ENCODE measurements at regions not wholly inside any gene's neighbourhood (a gene's known extent, or its start where the extent isn't known, plus 50 kb on each side); places are given as distances from the start of the nearest gene placed in this dataset.

DNA sequence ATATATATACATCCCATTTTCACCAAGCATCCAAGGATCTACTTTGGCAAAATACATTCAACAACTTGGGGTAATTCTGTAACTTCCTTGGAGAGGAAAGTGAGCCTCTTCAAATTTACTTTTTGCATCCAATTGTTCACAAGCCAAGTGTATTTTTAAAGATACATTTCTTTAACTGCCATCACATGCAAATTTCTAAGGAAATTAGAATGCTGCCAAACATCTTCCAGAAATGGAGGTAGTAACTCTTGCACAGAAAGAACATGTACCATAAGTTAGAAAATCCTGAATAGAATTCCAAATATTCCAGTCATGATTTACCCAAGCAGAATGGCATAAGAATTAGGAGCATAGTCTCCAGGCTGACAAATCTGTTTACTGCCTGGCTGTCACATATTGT is 220.5 kb upstream of the NWD2 start:
- no peak overlapping the region for H3K27ac ChIP-seq
- DNase-seq (ENCODE audit: low read depth, low spot score), result no peak

DNA sequence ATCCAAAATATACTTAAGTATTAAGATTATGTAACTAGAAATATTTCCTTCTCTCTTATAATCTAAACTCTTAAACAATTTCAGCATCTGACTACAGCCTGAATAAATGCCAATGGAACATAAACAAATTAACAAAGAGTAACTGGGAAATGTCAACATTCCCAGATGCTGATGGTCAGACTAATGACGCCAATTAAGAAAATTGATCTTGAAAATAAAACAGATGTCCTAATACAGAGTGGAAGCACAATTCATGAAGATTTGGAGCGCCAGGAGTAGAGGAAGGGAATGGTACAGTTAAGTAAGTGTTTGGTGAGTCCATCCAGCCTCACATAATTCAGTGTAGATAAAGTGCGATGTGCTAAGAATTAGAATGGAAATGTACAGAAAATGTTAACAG is 203.7 kb upstream of the NWD2 start:
- H3K27ac ChIP-seq, result no peak overlapping the region
- DNase-seq (ENCODE audit: low read depth, low spot score), result no peak

DNA sequence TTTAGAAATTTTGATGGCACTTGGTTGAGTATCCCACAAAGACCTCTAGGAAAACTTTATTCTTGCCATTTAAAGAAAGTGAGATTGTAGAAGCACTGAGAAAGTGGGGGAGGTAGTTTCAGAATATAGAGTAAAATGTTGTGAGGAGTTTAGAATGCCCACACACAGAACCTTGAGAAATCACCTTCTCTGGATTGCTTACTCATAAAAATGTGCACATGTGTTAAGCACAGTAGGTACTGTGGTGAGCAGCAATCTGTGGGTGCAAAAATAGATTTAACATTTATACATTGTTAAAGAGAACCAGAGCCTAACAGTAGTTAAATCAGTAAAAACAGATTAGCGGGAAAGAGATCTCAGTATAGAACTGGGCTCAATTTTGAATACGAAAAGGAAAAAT is 201.2 kb upstream of the NWD2 start:
- H3K27ac ChIP-seq, result no peak overlapping the region
- DNase-seq (ENCODE audit: low read depth, low spot score), result no peak

DNA sequence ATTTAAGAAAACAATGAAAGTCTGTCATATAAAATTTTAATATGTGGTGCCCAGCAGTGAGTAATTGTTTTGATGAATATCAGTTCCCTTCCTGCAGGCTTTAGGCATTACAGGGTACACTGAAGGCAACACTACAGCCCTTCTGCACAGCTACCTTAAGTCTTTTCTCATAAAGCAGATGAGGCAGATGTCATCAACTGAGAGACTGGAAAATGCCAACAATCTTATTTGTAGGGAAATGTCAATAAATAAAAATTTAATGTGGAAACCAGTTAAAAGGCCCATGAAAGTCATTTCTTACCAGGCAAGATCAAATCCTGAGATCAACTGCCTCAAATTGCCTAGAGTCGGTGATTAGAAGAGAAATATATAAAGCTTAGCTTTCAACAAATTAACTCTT is 193.4 kb upstream of the NWD2 start:
- no peak overlapping the region for H3K27ac ChIP-seq
- no peak for DNase-seq (ENCODE audit: low read depth, low spot score)

DNA sequence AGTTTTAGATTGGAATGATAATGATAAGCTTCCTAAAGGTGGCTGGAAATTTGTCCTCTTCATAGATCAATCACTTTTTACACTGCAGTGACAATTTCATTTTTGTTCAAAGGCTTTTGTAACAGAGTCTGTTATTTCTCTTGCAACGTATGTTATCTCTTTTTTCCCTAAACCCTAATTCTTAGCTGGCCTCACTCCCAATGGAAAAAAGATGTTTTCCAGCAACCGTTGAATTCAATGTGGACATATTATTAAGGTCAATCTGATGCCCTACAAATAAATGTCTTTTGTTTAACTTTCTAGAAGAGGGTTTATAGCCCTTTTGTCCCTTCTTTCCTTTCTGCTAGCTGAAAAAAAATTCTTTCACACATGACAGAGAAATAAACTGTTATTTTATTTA is 192.7 kb upstream of the NWD2 start:
- no peak for DNase-seq (ENCODE audit: low read depth, low spot score)
- H3K27ac ChIP-seq, result no peak overlapping the region

DNA sequence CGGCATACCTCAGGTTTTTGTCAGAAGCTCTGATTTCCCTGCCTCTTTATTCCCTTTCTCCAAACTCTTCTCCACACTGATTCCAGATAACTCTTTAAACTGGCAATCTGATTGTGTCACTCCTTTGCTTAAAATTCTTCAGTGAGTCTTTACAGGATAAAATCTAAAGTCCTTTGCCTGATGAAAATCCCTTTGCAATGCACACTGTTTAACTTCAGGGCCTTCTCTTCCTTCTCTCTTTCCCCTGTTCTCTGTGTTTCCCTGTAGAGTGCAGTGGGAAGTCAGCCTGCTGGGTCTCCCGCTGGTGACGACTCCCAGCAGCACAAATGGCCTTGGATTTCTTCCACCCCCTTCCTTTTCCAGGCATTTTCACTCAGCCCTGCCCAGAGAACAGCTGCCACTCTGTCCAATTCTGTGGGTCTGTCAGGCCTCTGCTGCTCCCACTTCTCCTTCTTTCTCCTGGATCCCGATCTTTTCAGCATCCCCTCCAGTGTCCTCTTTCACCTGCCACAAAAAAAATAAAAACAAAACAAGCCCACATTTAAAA is 189.9 kb upstream of the NWD2 start:
- no peak for DNase-seq (ENCODE audit: low read depth, low spot score)

DNA sequence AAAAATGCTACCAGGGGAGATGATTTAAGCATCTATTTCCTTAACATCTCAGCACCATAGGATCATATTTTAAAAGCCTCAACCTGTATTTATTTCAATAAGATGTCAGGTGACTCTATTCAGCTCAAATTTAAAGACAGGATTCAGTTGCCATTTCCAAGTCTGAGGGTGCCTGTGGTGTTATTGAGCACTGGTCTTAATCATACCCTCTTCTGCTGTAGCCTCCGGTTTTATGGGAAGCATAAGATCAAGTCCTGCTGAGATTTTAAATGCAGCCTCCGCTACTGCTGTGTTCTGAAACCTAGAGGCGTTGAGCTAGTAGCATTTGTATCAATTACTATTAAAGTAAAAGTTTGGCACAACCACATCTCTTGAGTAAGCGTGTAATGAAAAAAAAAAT is 185.7 kb upstream of the NWD2 start:
- no peak overlapping the region for H3K27ac ChIP-seq
- no peak for DNase-seq (ENCODE audit: low read depth, low spot score)

More for the DNA sequence above, 189.9 kb upstream of the NWD2 start:
- no peak overlapping the region for H3K27ac ChIP-seq

DNA sequence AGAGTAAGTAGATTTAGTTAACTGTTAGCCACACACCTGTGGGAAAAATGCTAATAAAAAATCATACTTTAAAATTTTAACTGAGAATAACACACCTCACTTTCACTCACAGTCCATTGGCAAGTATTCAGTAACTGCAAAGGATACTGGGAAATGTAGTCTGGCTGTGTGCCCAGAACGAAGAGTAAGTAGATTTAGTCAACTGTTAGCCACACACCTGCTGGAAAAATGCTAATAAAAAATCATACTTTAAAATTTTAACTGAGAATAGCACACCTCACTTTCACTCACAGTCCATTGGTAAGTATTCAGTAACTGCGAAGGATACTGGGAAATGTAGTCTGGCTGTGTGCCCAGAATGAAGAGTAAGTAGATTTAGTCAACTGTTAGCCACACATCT is 178.4 kb upstream of the NWD2 start:
- no peak for DNase-seq (ENCODE audit: low read depth, low spot score)

DNA sequence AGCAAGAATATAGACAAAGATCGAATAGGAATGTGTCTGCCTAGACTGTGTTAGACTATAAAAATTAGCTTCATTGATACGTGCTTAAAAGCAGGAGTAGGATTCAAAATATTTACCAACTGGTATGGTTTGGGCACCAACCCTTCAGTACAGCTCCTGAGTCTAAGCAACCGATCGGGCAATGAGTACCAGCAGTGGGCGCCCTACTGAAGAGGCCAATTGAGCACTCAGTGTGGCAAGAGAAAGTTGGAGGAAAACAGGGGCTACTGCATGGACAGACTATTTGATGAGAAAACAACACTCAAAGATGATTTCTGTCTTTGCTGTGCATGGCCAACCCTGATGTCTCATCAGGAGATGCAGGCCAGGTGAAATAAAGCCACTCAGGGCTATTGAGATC is 176.0 kb upstream of the NWD2 start:
- no peak overlapping the region for H3K27ac ChIP-seq
- DNase-seq (ENCODE audit: low read depth, low spot score), result no peak

More for the DNA sequence above, 178.4 kb upstream of the NWD2 start:
- no peak overlapping the region for H3K27ac ChIP-seq

DNA sequence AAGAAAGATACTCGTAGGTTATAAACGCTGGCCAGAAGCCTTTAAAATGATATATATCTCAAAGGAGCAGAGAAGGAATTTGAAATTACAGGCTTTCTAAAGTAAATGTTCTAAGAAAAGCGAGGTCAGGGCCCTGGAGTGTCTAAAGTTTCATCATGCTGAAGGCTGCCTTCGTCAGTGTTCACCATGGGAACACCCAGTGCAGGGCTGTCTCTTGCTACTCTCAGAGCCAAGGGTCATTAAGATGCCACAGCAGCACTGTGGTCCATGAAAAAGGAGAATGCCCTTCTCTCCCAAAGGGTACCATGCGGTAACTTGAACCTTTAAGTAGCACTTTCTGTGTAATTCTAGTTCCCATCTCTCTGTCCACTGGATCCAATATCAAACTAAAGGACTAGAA is 174.5 kb upstream of the NWD2 start:
- DNase-seq (ENCODE audit: low read depth, low spot score), result no peak
- no peak overlapping the region for H3K27ac ChIP-seq

DNA sequence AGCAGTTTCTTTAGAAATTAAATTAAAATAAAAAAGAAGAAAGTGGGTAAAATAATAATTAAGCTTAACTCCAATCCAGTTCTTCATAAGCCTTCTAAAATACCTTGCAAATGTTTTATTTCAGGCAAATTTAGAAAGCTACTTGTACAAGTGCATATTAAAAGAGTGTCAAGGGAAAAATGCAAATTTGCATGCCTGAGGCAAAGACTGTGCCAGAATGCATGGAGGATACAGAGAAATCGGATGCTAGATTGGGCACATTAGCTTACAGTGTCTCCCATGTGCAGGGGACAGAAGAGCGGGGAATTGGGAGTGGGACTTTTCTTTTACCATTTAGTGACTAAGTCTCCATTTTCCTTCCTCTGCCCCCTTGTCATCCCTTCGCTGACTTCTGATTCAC is 173.0 kb upstream of the NWD2 start:
- no peak for DNase-seq (ENCODE audit: low read depth, low spot score)
- H3K27ac ChIP-seq, result no peak overlapping the region

DNA sequence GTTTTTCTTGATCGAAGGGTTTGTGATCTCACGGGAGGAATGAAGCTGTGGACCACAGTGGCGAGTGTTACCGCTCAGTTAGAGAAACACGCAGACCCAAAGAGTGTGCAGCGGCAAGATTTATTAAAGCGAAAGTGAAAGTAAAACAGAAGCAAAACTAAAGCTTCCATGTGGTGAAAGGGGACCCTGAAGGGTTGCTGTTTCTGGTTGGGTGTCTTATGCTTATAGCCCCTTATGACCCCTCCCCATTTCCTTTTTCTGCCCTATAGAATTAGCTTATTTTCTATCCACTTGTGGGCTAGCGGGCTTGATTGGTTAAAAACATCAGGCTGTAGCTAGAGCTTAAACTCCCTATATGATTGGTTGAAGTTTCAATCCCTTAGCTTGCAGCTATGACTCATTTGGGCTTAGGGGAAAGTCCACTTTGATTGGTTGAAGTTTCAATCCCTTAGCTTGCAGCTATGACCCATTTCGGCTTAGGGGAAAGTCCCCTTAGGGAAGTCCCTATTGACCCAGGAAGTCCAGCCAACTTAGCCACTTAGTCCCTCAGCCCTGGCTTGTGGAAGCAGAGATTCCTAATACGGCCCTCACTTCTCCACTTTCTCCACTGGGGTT is 171.2 kb upstream of the NWD2 start:
- H3K27ac ChIP-seq, result no peak overlapping the region
- no peak for DNase-seq (ENCODE audit: low read depth, low spot score)

DNA sequence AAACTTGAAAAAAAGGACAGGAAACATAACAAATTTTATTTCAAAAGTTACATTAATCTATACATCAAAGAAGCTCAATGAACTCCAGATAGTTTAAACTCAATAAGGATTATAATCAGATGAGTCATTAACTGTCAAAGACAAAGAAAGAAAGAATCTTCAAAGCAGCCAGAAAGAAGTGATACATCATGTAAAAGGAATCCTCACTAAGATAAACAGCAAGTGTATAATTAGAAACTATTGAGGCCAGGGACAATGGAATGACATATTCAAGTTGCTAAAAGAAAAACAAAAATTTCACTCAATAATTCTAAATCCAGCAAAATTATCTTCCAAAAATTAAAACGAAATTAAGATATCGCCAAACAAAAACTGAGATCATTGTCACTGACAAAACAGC is 161.6 kb upstream of the NWD2 start:
- no peak for DNase-seq (ENCODE audit: low read depth, low spot score)
- no peak overlapping the region for H3K27ac ChIP-seq

DNA sequence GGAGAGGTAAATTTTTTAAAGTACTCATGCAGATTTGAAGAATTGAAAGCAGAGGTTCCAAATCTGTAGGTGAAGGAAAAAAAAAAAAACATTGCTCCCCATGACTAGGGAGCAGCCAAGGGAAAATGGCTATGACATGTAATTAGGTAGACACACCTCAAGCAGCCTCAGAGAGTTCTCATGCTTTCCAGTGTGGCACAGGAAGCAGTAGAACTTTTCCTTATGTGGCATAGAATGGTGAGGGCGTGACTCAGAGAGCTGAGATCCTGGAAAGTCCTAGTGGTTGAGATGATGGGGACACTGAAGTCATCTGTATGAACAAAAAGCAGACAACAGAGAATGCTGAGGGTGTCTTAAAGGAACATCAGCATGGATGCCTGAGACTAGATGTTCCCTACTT is 148.6 kb upstream of the NWD2 start:
- no peak overlapping the region for H3K27ac ChIP-seq
- DNase-seq (ENCODE audit: low read depth, low spot score), result no peak

DNA sequence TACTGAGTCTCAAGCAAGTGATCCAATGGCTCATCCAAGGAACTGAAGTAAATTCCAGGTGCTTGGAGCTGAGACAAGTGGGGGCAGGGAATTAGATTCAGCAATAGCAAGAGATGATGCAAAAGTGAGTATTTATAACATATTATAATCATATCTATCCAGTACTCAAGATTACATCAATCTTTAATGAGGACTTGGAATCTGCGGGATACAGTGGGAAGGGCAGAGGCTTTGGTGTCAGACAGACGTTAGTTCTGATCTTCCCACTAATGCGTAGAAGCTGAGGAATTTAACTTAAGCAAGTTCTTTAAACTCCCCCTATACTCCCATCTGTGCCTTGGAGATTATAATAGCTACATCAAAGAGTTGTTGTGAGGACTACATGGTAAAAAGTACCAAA is 143.4 kb upstream of the NWD2 start:
- DNase-seq (ENCODE audit: low read depth, low spot score), result no peak
- H3K27ac ChIP-seq, result no peak overlapping the region

DNA sequence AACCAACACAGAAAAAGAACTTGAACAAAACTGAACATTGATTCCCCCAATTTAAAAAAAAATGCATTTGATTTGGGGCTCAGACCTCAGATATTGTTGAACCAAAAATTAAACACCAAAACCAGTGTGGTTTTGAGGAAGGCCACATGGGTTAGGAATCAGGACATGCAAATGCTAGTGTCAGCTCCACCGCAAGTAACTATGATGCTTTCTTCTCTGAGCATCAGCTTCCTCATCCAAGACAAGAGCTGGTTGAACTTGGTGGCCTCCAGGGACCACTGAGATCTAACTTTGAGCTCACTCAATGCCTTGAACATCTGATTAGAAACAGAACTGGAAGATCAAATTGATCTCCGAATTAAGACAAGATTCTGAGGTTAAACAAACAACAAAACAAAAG is 142.9 kb upstream of the NWD2 start:
- DNase-seq (ENCODE audit: low read depth, low spot score), result no peak
- H3K27ac ChIP-seq, result no peak overlapping the region

DNA sequence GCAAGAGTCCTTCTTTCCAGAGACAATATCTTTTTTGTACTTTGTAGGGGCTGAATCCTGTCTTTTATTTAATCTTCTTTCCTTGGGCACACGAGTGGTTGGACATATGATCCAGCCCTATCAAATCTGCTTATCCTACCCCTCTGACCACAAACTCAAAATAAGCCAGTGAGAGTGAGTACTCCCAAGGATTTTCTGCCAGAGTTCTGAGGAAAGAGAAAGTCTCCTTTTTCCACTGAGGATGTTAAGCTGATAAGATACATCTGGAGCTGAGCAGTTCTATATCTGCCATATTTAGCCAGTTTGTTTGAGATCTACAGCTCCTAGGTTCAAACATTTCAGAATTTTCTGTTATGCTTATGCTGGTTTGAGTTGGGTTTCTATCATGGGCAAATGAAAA is 134.8 kb upstream of the NWD2 start:
- no peak overlapping the region for H3K27ac ChIP-seq

DNA sequence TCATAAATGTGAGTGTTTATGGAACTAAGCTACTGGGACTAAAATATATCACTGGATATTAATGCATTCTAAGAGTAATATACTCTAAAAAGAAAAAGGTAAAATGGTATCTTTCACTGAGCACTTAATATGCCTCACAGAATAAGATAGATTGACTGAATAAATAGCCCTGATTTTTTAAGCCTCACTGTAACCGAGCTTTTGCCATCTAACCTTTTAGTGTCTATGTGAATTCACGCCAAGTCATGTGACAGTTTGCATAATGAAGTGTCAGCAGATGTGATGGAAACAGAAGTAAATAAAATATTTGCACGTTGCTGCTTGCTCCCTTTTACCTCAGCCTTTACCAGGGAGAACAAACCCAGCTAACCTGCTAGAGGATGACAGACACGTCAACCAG is 119.7 kb upstream of the NWD2 start:
- DNase-seq (ENCODE audit: low read depth, low spot score), result no peak
- no peak overlapping the region for H3K27ac ChIP-seq

More for the DNA sequence above, 134.8 kb upstream of the NWD2 start:
- DNase-seq (ENCODE audit: low read depth, low spot score), result no peak

DNA sequence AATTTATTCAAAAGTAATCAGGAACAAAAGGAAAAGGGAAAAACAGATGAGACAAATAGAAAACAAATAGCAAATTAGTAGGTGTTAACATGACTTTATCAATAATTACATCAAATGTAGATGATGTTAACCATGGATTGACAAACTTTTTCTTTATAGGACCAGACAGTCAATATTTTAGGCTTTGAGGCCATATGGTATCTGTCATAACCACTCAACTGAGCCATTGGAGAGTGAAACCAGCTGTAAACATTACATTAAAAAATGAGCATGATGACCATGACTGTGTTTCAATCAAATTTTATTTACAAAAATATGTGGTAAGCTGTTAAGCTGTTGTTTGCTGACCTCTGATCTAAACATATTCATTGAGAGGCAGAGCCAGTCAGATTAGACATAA is 118.5 kb upstream of the NWD2 start:
- no peak overlapping the region for H3K27ac ChIP-seq
- DNase-seq (ENCODE audit: low read depth, low spot score), result no peak

DNA sequence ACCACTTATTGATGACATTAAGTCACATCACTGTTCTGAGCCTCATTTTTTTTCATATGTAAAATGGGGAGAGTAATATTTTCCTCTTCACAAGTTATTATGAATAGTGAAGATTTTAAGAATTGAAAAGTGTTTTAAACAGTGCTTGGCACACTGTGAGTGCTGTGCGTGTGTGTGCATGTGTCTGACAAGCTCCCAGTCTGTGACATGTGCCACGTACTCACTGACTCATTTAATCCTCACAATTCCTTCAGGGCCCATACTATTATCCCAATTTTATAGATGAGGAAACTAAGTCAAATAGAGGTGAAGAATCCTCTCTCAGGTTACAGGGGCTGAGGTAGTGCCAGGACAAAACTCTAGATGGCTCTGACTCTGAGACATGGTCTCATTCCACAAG is 114.1 kb upstream of the NWD2 start:
- H3K27ac ChIP-seq, result no peak overlapping the region
- DNase-seq (ENCODE audit: low read depth, low spot score), result no peak

DNA sequence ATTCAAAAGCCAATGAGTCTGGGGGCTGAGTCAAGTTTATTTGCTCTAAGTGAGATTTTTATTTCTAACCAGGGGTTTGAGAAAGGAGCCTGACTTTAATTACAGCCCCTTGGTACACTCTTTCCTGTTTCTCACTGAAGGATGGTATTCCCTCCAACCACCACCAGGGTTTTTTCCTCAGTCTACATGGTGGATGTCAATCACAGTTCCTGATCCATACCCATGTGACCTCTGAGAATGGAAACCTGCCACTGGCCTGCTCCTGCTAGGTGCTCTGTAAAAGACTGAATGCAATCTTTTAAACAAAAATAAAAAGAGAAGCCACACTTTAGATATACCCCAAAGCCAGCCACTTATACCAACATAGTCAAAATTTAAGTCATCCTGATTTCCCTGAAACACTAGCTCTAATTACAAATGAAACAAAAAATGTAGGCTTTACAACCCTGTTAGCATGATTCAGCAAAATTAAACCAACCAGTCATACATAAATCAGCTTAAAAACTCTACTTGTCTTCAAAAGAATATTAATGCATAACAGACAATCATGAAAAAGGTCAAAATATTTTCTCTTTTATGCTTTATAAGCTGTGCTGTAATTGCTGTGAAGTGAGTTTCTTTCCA is 112.1 kb upstream of the NWD2 start:
- H3K27ac ChIP-seq, result no peak overlapping the region
- no peak for DNase-seq (ENCODE audit: low read depth, low spot score)

DNA sequence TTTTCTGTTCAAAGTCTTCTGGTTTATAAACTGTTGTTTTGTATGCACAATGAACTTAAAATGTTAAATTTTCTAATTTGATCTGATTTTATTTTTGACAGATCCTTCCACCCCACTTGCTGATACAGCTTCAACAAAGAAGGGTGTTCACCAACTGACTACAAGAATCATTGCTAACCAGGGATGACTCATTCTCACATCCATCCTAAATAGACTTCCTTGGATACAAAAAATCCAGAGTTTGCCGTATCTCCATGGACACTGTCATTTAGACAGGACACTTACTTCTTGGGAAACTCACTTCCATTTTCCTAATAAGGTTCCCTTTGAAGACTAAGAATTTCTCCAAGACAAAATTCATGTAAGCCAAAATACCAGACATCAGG is 111.6 kb upstream of the NWD2 start:
- no peak overlapping the region for H3K27ac ChIP-seq
- no peak for DNase-seq (ENCODE audit: low read depth, low spot score)

Measured in epithelial cell of prostate (primary cell).